Dermis microvascular lymphatic vessel endothelial cell (primary cell): ENCODE measurements at regions not wholly inside any gene's neighbourhood (a gene's known extent, or its start where the extent isn't known, plus 50 kb on each side); places are given as distances from the start of the nearest gene placed in this dataset.
A peak's percentile ranks its signal among the peaks of the same experiment; 100 is the strongest.

Source experiments
- DNase-seq, 2 donors: peaks; one replicate each; pipeline versions ENCODE4 v3.0.0 to v3.0.0-alpha.2; 2010; ENCODE audit warnings: low read depth in 2 of 2

DNA sequence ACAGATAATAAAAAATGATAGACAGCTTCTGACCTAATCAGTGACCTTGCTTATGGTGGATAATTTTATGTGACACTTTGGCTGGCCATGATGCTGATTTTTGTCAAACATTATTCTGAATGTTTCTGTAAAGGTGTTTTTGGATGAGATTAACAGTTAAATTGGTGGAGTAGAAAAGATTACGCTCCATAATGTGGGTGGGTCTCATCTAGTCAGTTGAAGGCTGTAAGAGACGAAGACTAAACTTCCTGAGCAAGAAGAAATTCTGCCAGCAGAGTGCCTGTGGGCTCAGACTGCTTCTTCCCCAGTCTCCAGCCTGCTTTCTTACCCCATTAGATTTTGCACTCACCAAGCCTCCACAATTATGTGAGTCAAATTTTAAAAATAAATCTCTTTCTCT is 214.9 kb upstream of the ITGA4 start:
- DNase-seq: no peak

DNA sequence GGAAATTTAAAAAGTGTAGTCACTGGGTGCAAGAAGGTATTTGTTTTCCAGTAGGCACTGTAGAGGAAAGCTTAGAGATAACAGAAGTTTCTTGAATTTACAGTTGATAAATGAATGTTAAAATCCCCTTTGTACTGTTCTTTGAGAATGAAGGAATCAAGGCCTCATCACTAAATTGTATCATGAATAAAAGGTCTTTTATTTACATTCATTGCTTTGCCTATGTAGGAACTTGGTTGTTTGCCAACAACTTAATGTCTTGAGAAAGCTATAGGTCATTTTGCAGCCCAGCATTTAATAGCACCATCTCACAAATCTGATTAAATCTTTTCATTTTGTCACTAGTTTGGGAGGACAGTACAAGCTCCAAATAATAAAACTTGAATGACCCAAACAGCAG is 213.9 kb upstream of the ITGA4 start:
- DNase-seq: no peak

DNA sequence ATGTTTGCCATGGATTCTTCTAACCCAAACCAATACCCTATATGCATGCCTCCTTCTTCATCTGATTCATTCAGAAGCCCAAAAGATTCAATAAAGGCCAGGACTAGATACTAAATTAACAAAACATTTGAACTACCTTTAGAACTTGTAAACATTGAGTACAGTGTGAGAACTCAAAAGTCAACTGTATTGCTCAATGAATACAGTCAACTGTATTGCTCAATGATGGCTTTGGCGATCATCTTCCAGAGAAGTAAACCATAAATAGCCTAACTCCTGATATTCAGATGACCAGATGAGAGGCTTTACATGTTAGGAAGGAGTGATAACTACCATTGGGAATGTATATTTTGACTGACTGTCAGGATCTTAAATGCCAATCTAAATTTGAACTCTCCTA is 206.5 kb upstream of the ITGA4 start:
- no peak for DNase-seq

DNA sequence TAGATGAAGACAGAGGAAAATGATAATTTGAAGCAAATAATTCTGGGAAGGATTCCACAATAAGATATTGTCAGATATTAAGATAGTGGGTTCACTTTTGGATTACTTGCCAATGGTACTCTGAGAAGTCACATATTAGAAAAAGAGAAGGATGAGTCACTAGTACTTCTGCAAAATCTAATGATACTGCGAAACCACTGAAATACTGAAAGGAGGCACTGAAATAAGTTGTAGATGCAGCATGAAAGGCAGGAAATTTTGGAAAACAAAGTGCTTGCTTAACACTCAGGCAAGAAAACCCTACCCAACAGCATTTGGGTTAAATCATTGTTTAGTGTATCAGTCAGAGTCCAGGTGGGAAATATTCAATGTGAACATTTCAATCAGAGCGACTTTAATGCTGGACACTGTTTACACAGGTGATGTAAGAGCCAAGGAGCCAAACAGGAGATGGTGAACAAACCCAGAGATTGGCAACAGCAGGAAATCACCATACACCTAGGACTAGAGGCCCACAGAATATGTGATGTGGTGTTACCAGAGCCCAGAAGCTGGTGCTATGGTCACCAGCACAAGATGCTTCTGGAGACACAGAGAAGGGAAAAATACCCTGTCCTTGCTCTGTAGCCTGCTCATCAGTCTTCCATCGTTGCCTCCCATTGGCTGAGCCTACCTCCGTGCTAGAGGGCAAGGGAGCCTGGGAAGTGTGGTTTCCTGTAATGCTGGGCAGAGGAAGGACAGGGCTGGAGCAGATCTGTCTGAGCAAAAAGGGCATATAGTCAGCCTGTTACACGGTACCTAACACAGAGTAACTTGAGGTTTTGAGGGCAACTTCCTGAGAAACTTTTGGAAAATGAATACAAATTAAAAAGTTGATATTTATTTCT is 204.7 kb upstream of the ITGA4 start:
- no peak for DNase-seq

DNA sequence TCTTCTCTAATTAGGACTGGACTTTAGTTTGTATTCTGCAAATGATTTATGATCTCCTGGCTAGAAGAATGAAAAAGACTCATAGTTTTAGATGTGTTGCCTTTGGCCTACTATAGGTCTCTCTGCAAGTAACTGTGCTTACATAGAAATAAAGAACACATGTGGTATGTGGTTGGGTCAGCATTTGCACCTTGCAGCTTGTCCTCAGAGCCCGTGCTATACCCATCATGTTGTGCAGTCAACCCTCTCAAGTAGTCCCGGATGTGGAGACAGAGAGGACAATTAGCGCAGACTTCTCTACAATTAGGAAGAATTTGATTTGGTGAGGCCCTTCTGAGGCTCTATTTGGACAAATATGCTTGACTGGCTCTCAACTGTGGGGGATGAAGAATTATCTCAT is 203.7 kb upstream of the ITGA4 start:
- DNase-seq: no peak

DNA sequence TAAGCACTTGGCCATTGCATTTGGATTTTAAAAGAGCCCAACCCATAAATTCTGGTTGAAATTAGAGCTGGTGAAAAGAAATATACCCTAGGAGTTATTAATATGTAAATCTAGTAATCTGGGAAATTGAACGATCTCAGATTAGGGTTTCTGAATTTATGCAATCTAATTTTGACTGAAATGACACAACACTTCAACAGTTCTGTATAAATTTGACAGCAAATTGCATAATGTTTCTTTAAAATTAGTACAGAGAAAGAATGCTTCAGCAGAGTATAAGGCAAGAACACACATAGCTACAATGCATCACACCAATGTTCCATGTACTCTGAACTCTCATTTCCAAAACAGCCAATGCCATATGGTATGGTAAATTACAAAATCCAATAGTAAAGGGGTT is 201.5 kb upstream of the ITGA4 start:
- DNase-seq: no peak

DNA sequence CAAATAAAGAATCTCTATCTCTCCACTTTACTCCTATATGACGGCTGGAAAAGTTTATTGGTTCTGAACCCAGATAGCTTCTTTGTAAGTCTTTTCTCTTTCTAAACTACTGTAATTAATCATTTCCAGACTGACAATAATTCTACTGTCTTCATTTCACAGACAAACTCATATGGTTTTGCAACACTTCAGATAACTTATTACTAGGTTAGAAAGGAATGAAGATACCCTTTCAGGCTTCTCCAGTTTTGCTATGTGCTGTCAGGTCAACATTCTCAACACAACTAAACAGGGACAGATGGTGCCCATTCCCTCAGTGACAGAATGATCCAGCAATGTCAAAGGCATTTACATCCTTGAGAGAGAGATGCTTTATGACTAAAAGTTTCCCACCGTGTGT is 198.5 kb upstream of the ITGA4 start:
- no peak for DNase-seq

DNA sequence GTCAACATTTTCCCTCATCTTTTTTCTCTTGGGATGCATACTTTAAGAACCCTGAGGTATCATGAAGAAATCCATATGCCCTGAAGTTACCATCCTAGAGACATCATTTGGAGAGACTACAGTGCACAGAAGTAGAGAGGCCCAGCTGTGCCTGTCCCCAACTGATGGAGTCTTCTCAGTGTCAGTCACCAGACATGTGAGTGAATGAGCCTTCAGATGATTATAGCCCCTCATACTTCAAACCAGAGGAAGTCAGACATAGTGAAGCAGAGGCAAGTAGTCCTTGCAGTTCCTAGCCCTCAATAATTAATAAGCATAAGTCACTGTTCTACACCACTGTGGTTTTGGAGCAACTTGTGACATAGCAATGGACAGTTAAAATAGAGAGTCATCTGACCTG is 194.4 kb upstream of the ITGA4 start:
- DNase-seq: no peak

DNA sequence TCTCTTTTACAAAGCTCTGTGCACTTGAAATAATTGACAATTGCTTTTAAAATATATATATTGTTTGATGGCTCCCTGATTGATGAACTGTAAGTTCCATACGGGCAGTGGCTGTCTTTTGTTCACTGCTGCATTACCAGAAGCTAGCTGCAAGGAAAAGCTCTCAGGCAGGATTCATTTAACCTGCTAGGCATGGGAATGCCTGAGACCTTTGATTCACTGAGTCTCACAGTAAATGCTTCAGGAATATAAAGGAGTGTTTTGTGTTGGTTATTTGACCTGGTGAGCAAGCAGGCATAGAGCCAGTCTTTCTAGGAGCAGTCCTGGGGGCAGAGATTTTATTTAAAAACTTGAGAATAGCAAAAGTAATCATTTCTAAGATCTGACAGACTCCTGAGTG is 193.2 kb upstream of the ITGA4 start:
- DNase-seq: no peak

DNA sequence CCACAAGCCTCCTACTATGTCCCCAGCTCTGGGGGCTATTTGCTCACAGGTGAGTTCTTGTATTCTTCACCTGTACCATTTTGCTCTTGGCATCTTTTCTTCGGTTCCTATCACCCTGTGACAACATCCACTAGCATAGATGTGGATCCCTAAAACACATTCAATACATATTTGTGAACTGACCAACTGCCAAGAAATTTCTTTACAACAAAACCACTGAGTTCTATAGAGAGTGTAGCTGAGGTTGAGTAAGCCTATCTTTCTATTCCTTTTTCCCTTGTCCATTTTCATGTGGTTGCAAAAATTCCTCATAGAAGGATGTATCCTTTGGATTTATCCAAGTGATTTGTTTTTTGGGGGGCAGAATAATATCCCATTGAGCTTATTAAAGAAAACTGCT is 192.7 kb upstream of the ITGA4 start:
- no peak for DNase-seq

DNA sequence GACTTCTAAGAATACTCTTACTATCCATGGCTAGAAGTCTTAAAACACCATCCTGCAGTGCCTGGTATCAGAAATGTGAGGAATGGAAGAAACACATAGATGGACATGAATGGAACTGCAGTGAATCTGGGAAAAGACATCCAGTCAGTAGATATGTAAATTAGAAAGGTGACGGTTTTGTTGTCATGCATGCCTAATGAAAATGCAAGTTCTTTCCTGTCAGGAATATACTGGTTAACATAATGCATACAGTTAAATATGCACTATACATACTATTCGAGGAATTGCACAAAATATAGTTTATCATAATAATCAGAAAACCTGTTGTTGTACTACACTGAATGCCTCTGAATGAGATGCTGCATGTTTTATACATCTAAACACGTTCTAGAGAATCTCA is 190.6 kb upstream of the ITGA4 start:
- DNase-seq: no peak

DNA sequence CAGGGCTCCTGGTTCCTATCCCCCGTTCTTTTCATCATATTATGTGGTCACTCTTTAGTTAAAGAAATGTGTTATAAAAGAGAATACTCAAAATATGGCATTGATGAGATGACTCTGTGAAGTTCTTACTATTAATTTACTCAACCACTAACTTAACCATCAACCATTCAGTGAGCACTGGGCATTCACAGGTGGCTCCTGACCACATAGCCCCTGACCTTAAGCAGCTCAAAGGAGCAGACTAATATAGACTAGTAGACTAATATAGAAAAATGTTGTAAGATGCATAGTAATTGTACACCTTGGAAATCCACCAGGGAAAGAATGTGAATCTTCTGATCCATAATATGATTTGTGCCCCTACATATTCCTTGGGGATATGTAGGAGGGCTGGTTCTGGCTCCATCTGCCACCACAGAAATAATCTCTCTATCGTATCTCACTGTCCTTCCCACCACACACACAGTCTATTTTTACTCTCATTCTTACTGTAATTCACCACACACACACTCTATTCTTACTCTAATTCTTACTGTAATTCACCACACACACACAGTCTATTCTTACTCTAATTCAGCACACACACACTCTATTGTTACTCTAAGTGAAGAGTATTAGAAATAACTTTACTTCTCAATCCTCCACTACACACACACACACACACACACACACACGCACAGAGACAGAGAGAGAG is 188.9 kb upstream of the ITGA4 start:
- DNase-seq: no peak

DNA sequence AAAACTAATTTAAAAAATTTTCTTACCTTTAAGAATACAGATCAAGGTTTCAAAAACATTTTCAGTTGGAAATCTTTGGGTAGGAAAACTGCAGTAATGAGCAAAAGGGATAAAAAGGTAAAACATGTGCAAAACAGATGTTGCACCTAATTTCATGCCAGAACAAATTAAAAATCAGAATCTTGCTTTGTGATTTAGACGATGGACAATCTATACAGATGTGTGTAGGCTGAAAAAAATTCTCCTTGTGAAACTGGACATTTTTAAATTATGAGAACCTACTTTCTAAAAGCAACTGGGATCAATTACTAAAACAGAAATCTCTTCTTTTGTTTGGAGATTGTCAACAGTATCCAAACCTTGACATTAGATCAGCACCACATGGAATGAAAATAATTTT is 183.2 kb upstream of the ITGA4 start:
- no peak for DNase-seq

DNA sequence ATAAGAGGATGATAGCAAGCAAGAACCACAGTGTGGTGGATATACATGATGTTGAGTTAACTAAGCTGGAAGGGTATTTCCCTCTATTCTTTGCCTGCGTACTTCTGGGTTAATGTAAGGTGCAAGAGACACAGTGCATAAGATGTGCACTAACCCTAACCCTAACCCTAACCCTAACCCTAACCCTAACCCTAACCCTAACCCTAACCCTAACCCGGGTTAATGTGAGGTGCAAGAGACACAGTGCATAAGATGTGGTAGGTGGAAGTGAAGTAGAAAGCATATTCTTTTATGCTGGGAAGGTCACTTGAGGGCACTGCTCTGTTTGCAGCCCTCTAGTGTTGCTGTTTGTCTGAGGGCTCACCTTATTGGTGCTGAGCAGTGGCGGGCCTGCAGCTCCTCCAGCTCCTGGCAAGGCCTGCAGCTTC is 181.5 kb upstream of the ITGA4 start:
- DNase-seq: no peak

DNA sequence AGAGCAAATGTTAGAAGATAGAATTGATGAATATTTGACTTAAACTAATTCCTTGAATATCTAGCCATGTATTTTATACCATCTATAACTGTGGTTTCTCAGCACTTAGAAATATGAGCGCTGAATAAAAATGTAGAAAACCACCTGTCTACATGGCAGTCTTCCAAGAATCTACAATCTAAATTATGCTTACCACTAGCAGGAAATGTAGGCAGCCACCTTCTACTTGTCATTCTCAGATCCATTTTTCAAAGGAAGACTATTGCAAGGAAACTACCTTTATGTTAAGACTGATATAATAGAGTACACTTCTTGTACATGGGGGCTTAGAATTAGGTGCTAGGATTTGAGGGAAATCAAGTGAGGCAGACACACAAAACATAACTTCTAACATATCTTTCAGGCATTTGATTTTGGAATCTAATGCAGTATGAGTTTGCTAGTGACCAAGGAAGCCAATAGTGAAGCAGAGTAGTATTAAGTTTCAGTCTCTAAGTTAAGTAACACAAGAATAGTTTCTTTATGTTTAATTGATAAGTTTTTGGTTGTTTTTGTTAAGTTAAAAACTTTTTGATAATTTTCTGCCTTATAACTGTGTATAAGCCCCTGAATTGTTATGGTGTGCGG is 175.9 kb upstream of the ITGA4 start:
- no peak for DNase-seq

DNA sequence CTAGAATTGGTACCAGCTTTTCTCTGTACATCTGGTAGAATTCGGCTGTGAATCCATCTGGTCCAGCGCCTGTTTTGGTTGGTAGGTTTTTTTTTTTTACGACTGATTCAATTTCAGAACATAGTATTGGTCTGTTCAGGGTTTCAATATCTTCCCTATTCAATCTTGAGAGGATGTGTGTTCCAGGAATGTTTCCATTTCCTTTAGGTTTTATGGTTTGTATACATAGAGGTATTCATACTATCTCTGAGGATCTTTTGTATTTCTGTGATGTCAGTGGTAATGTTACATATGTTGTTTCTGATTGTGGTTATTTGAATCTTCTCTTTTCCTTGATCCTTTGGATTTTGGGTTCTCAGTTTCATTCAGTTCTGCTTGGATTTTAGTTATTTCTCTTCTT is 172.1 kb upstream of the ITGA4 start:
- DNase-seq: no peak

DNA sequence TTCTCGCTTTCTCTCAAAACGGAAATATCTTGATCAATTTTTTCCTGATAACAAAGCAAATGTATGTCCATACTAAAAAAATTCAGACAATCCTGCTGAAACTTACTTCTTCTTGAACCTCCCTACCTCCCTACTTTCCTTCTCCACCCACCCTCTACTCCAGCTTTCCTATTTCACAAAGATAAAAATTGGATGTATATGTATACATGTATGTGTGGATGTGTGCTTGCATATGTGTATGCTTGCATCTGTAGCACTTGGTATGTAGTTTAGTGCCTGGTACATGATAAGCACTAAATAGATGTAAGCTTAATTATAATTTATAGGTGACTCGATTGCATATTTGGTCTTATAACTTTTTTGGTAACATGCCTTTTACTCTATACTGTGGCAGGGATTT is 167.5 kb upstream of the ITGA4 start:
- DNase-seq: no peak

DNA sequence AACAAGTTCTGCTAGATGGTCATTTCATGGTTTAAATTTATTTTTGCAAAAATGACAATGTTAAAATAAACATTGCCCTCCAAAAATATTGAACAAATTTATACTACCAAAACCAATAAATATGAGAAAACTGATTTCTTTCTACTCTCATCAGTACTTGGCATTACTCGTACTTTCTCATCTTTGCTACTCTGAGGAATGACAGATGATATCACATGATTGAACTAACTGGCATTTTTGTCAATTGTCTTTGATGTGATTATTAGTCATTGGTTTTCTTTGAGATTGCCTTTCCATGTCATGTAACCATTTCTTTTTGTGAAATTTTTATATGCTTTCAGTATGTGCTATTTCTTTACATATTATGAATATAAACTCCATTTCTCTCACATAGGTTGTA is 167.0 kb upstream of the ITGA4 start:
- no peak for DNase-seq

DNA sequence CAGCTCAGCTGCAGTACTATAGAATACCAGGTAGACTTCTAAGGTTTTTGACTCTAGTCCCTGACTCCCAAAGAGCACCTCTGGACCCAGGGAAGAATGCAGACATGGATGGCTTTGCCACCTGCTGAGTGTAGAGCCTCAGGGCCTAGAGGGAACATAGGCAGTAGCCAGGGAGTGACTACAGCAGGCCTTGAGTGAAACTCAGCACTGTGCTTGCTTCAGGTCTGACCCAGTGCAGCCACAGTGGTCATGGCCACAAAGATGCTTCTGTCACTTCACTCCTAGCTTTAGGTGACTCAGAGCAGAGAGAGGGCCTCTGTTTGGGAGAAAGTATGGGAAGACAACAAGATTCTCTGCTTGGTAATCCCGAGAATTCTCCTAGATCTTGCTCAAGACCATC is 162.2 kb upstream of the ITGA4 start:
- DNase-seq: no peak

DNA sequence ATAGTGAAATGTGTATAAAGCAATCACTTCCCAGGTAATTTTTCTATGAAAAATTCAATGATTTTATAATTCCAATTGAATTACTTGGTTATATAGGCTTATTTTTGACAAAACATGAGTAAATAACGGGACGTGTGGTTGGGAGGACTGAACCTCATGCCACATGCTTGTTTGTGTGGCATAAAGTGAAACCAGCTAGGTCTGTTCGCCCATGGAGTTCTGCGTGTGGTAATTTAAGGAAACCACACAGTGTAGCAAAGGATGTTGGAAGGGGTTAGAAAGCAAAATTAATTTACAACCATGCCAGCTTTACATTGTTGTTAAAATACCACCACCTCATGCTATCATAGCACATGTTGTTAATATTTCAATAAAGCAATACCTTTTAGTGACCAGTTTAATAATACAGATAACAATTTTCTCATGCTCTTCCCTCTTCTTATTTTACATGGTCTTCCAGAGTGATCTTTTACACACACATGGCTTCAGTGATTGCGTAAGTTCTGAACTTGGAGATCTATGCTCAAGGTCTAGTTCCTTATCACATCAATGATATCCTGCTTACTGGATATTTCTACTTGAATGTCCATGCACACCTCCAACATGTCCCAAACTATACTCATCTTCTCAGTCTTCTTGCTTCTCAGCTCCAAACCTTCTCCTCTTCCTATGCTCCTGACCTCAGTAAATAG is 156.4 kb upstream of the ITGA4 start:
- no peak for DNase-seq

DNA sequence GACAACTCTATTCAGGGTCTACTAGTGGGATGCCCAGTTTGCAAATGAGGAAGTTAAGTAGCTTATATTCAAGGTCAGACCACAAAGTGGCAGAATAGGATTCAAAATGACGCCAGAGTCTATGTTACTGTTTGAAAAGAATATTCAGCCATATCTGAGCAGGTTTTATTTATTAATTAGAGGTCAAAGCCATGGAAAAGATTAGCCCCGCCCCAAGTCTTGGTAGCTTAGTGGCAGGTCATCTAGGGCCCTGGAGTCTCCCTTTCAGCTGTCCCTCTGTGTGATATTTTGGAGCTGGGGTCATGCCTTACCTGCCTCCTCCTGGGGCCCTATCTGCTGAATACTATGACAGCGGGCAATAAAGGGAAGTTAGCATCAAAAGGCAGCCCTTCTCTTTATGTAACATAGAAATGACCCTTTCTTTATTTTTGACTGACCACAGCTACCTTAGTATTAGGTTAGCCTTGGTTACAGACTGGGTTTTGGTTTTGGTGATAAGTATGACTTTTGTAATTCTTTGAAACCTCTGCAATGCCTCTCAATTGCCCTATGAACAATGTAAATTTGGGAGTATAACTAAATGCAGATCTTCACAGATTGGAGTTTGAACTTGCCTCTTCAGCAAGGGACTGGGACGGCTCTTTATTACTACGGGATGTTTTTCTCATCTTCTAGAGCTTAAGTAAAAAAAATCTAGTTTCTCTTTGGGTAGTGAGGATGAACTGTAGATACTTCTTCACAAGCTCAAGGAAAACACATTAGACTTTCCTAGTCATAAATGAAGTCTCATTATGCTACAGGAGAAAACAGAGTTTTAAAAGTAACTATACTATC is 153.0 kb upstream of the ITGA4 start:
- DNase-seq: peak; percentile 1 to 3
